Heart left ventricle (tissue), 16 donors: ENCODE measurements at regions not wholly inside any gene's neighbourhood (a gene's known extent, or its start where the extent isn't known, plus 50 kb on each side); places are given as distances from the start of the nearest gene placed in this dataset.

Experiments used
- ATAC-seq, 4 donors: fragments of 200-7000 bp; cut with Tn5 transposase; one replicate each; pipeline ENCODE4 v1.9.1; 2020 to 2022; ENCODE audit warnings: moderate library complexity in 4 of 4, mild to moderate bottlenecking in 3 of 4, moderate number of reproducible peaks in 1 of 4
- DNase-seq, 5 donors: peaks; one replicate each; pipeline ENCODE4 v3.0.0-alpha.2; 2020
- H3K27ac ChIP-seq, 12 donors: fragments of 200-600 bp; sonication (generic) in 4 of 12; one replicate each; pipeline versions ENCODE4 v1.5.0 to v1.8.0; 2016 to 2022; ENCODE audit warnings: mild to moderate bottlenecking in 2 of 12
- H3K27me3 ChIP-seq, 9 donors: fragments of 200-600 bp; sonication (generic) in 2 of 9; one replicate each; pipeline versions ENCODE4 v1.5.1 to v1.8.0; 2016 to 2022; ENCODE audit warnings: mild to moderate bottlenecking in 3 of 9
- H3K36me3 ChIP-seq, 9 donors: fragments of 200-600 bp; sonication (generic) in 2 of 9; one replicate each; pipeline versions ENCODE4 v1.5.0 to v1.8.0; 2018 to 2022; ENCODE audit warnings: mild to moderate bottlenecking in 2 of 9
- H3K4me1 ChIP-seq, 12 donors: fragments of 200-600 bp; sonication (generic) in 4 of 12; one replicate each; pipeline versions ENCODE4 v1.5.0 to v1.8.0; 2016 to 2022; ENCODE audit warnings: mild to moderate bottlenecking in 3 of 12
- H3K4me3 ChIP-seq, 12 donors: fragments of 200-600 bp; sonication (generic) in 4 of 12; one replicate each; pipeline versions ENCODE4 v1.5.0 to v1.8.0; 2017 to 2022; ENCODE audit warnings: mild to moderate bottlenecking in 9 of 12, moderate library complexity in 4 of 12
- H3K9me3 ChIP-seq, 12 donors: fragments of 200-600 bp; sonication (generic) in 4 of 12; one replicate each; pipeline versions ENCODE4 v1.5.0 to v1.8.0; 2016 to 2022; ENCODE audit warnings: mild to moderate bottlenecking in 1 of 12
- CTCF ChIP-seq, 12 donors: fragments of 200-600 bp; sonication (generic) in 4 of 12; IDR thresholded peaks; one replicate each; pipeline versions ENCODE4 v1.5.0 to v1.8.0; 2018 to 2022; ENCODE audit warnings: antibody characterized with exemption in 12 of 12, mild to moderate bottlenecking in 5 of 12
- POLR2A ChIP-seq, 2 donors: fragments of 450-650 bp; IDR thresholded peaks; one replicate each; pipeline ENCODE4 v1.6.1; 2017; ENCODE audit warnings: antibody characterized with exemption in 2 of 2, mild to moderate bottlenecking in 2 of 2, moderate library complexity in 2 of 2
- WGBS, 4 donors: extraction: QIAGEN DNeasy Blood & Tissue Kit in 2 of 4; methylation state at CpG; one replicate each; pipeline versions ENCODE4 v1.1.5 to v1.1.7; 2013 to 2018; 5-methylcytosine and 5-hydroxymethylcytosine counted together
- intact Hi-C, 10 donors: fragments of 100-400 bp; cut with DNase I; formaldehyde crosslinking; loops; one replicate each; pipeline versions ENCODE4 v1.11.1 to v1.14.2; 2022
- donor health status: ischemic (EF 13 %, LVEDD 7.1; RV severe dilation, severe dysfunction).
- donor health status: healthy with polysubstance abuse.
- donor health status: DM: no; HTN: yes; CAD: no.
- donor health status: DM: no; HTN: no; CAD: no.
- donor health status: ischemic (EF 25% LVEDD 6.9; RV normal size, moderate dysfunction).
- donor health status: ischemic (EF 25% LVEDD 5.7; RV mildly dilated, moderate dysfunction).
- donor health status: healthy.
- donor health status: DM: yes; HTN: yes; CAD: no.
- donor health status: ischemic (EF 35%, LVEDD 5.7; RV mildly dilated, moderate dysfunction).
- donor health status: nonischemic (EF 11% LVEDD 7.7; RV severe dilation, severe dysfunction).
- donor health status: DM: yes; HTN: yes; CAD: no.
- donor health status: PGD.
- donor health status: ischemic (EF 29% LVEDD 5.4; RV normal size, mild dysfunction).
- donor health status: nonischemic (EF 23%, LVEDD 6.1; RV moderate dilation, normal function).

GRCh38 chr11:70860888-70861287 lies 391.5 kb downstream of the SHANK2 start:
- ATAC-seq (no peak), DNase-seq (no peak)
- intact Hi-C loops, result no loop called here
- H3K27ac ChIP-seq, result no peak overlapping the region
- H3K9me3 ChIP-seq, result no peaks in the 10 kb centered on the region
- H3K4me3 ChIP-seq, result no peak overlapping the region
- no peaks in the 10 kb centered on the region for H3K36me3 ChIP-seq
- H3K4me1 ChIP-seq, result no peaks in the 10 kb centered on the region
- no peak for TF ChIP-seq POLR2A (IDR thresholded peaks at IDR 0.05)
- no peak for TF ChIP-seq CTCF (IDR thresholded peaks at IDR 0.05)
- H3K27me3 ChIP-seq, result peaks cover 0 to 6% (median 0%) of the 10 kb centered on the region in 9 donors
- 25 to 43% (median 33%) methylated on average over 7 of the region's 7 CpGs for WGBS, 4 donors

GRCh38 chr11:70861559-70861958 lies 390.8 kb downstream of the SHANK2 start:
- WGBS, 4 donors, result 43 to 63% (median 60%) methylated on average over 2 of the region's 2 CpGs
- no peak for DNase-seq

GRCh38 chr11:70862093-70862492 lies 390.3 kb downstream of the SHANK2 start:
- ATAC-seq, result no peak
- no peaks in the 10 kb centered on the region for H3K9me3 ChIP-seq
- no peak for DNase-seq

More at GRCh38 chr11:70861559-70861958, 390.8 kb downstream of the SHANK2 start:
- Histone ChIP-seq H3K27me3 (peaks cover 0 to 8% (median 0%) of the 10 kb centered on the region in 9 donors), H3K4me3 (no peak overlapping the region), H3K9me3 (no peaks in the 10 kb centered on the region), H3K36me3 (no peaks in the 10 kb centered on the region), H3K4me1 (no peaks in the 10 kb centered on the region), H3K27ac (no peak overlapping the region)
- TF ChIP-seq CTCF (IDR thresholded peaks at IDR 0.05) (no peak), POLR2A (IDR thresholded peaks at IDR 0.05) (no peak)
- intact Hi-C loops, result no loop called here
- no peak for ATAC-seq

GRCh38 chr11:70863186-70863585 lies 389.2 kb downstream of the SHANK2 start:
- Histone ChIP-seq H3K4me1 (no peaks in the 10 kb centered on the region), H3K9me3 (no peaks in the 10 kb centered on the region)
- 79 to 87% (median 83%) methylated on average over 7 to 9 of the region's 9 CpGs for WGBS, 4 donors

More at GRCh38 chr11:70862093-70862492, 390.3 kb downstream of the SHANK2 start:
- no peak for TF ChIP-seq POLR2A (IDR thresholded peaks at IDR 0.05)
- TF ChIP-seq CTCF (IDR thresholded peaks at IDR 0.05), result no peak
- no peak overlapping the region for H3K4me3 ChIP-seq
- peaks cover 0 to 8% (median 0%) of the 10 kb centered on the region in 9 donors for H3K27me3 ChIP-seq
- intact Hi-C loops, result no loop called here
- H3K4me1 ChIP-seq, result no peaks in the 10 kb centered on the region
- no peak overlapping the region for H3K27ac ChIP-seq
- WGBS, 4 donors, result 71 to 82% (median 78%) methylated on average over 6 of the region's 6 CpGs
- H3K36me3 ChIP-seq, result no peaks in the 10 kb centered on the region

More at GRCh38 chr11:70863186-70863585, 389.2 kb downstream of the SHANK2 start:
- no peak for TF ChIP-seq CTCF (IDR thresholded peaks at IDR 0.05)
- TF ChIP-seq POLR2A (IDR thresholded peaks at IDR 0.05), result no peak
- H3K36me3 ChIP-seq, result no peaks in the 10 kb centered on the region
- peaks cover 0 to 8% (median 0%) of the 10 kb centered on the region in 9 donors for H3K27me3 ChIP-seq
- no peak overlapping the region for H3K4me3 ChIP-seq
- DNase-seq, result no peak
- no peak for ATAC-seq
- H3K27ac ChIP-seq, result no peak overlapping the region
- intact Hi-C loops, result no loop called here
